CD4-positive, alpha-beta T cell (primary cell): ENCODE measurements at regions not wholly inside any gene's neighbourhood (a gene's known extent, or its start where the extent isn't known, plus 50 kb on each side); places are given as distances from the start of the nearest gene placed in this dataset.

Experiments
- ATAC-seq: fragments of 200-7000 bp; cut with Tn5 transposase; one replicate; pipeline ENCODE4 v1.10.0; 2022; ENCODE audit warnings: mild to moderate bottlenecking; ENCODE audit not compliant: poor library complexity
- CTCF ChIA-PET: fragments of 350-600 bp; sonication (Branson Sonifier 250); formaldehyde crosslinking; loops from one replicate; lab custom pipeline; 2021; ENCODE audit warnings: antibody characterized with exemption, inconsistent platforms; lab: Charles Lee
- POLR2A ChIA-PET: fragments of 350-600 bp; sonication (Branson Sonifier 250); formaldehyde crosslinking; loops from one replicate; lab custom pipeline; 2021; ENCODE audit warnings: antibody characterized with exemption, inconsistent platforms; lab: Charles Lee
- DNase-seq, 14 experiments: peaks; one replicate each; pipeline ENCODE4 v3.0.0-alpha.2; 2013 to 2020; ENCODE audit warnings: mixed read lengths in 2 of 14
- H3K27ac ChIP-seq, 2 donors: one replicate each; pipeline versions ENCODE4 v1.5.1 to v1.7.0; 2013; ENCODE audit warnings: low read length in 2 of 2, low read depth in 1 of 2, mild to moderate bottlenecking in 1 of 2
- H3K27me3 ChIP-seq, 2 experiments: 1 replicate in 1 of 2; 2 replicates in 1 of 2; pipeline versions ENCODE4 v1.6.1 to v1.7.0; 2013; ENCODE audit warnings: low read length in 2 of 2, control low read depth in 1 of 2, mild to moderate bottlenecking in 1 of 2, moderate library complexity in 1 of 2; ENCODE audit not compliant: insufficient read depth in 2 of 2, control insufficient read depth in 1 of 2
- H3K36me3 ChIP-seq: one replicate; pipeline ENCODE4 v1.6.1; 2013; ENCODE audit warnings: low read length, control low read depth; ENCODE audit not compliant: insufficient read depth
- H3K4me1 ChIP-seq: one replicate; pipeline ENCODE4 v1.6.1; 2013; ENCODE audit warnings: low read length, control low read depth; ENCODE audit not compliant: insufficient read depth
- H3K4me3 ChIP-seq: one replicate; pipeline ENCODE4 v1.5.1; 2013; ENCODE audit warnings: mild to moderate bottlenecking, low read length, moderate library complexity
- H3K9me3 ChIP-seq, 2 experiments: 1 replicate in 1 of 2; 2 replicates in 1 of 2; pipeline versions ENCODE4 v1.6.1 to v1.7.0; 2013; ENCODE audit warnings: low read length in 2 of 2, mild to moderate bottlenecking in 2 of 2, control low read depth in 1 of 2, moderate library complexity in 1 of 2; ENCODE audit not compliant: control insufficient read depth in 1 of 2, insufficient read depth in 1 of 2
- H3K27ac Mint-ChIP-seq: one replicate; pipeline ENCODE4 v1.8.0; 2020; ENCODE audit warnings: mixed read lengths
- H3K27me3 Mint-ChIP-seq: one replicate; pipeline ENCODE4 v1.8.0; 2021; ENCODE audit warnings: mixed read lengths
- H3K36me3 Mint-ChIP-seq: one replicate; pipeline ENCODE4 v1.8.0; 2021; ENCODE audit warnings: low read depth, mixed read lengths
- H3K4me1 Mint-ChIP-seq: one replicate; pipeline ENCODE4 v1.8.0; 2021; ENCODE audit warnings: low read depth, mixed read lengths
- H3K4me3 Mint-ChIP-seq: one replicate; pipeline ENCODE4 v1.8.0; 2020; ENCODE audit warnings: mild to moderate bottlenecking, mixed read lengths
- H3K9me3 Mint-ChIP-seq: one replicate; pipeline ENCODE4 v1.8.0; 2020; ENCODE audit warnings: mixed read lengths
- intact Hi-C, 2 experiments: fragments of 100-400 bp; cut with DNase I in 1 of 2; cut with micrococcal nuclease in 1 of 2; formaldehyde crosslinking; loops; one replicate each; pipeline versions ENCODE4 v1.15.1 to v1.9.0; 2023 to 2025; cut with DNase I, micrococcal nuclease
- TF ChIP-seq, protein P1 (sequence below): fragments of 200-600 bp; IDR thresholded peaks from one replicate; pipeline ENCODE4 v1.8.0; 2022; ENCODE audit warnings: antibody characterized with exemption, mild to moderate bottlenecking

DNA sequence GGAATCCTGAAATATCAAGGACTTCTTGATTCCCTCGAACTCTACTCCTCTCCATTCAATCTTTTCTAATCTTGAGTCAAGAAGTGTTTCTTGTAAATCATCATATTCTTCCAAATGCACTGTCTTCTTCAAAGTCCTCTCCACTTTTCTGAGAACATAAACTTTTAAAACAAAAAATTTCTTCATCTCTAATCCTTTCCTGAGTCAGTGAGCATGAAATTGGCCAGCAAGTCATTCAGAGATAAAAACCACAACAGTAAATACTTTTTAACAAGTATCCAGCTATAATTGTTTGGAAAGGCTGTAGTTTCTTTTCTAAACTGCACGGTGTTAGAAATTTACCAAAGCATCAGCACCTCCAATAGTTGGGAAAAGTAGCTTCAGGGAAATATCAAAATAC is 312.6 kb upstream of the GALNT5 start:
- Mint-ChIP-seq H3K4me1 (no peaks in the 10 kb centered on the region), H3K27me3 (no peaks in the 10 kb centered on the region), H3K9me3 (no peaks in the 10 kb centered on the region), H3K4me3 (no peak overlapping the region), H3K27ac (no peak overlapping the region), H3K36me3 (no peaks in the 10 kb centered on the region)
- ChIA-PET CTCF (no interaction called here), POLR2A (no interaction called here)
- Histone ChIP-seq H3K4me1 (no peaks in the 10 kb centered on the region), H3K9me3 (no peaks in the 10 kb centered on the region), H3K4me3 (no peak overlapping the region), H3K27ac (no peak overlapping the region), H3K27me3 (no peaks in the 10 kb centered on the region), H3K36me3 (no peaks in the 10 kb centered on the region)
- TF ChIP-seq, protein P1, sequence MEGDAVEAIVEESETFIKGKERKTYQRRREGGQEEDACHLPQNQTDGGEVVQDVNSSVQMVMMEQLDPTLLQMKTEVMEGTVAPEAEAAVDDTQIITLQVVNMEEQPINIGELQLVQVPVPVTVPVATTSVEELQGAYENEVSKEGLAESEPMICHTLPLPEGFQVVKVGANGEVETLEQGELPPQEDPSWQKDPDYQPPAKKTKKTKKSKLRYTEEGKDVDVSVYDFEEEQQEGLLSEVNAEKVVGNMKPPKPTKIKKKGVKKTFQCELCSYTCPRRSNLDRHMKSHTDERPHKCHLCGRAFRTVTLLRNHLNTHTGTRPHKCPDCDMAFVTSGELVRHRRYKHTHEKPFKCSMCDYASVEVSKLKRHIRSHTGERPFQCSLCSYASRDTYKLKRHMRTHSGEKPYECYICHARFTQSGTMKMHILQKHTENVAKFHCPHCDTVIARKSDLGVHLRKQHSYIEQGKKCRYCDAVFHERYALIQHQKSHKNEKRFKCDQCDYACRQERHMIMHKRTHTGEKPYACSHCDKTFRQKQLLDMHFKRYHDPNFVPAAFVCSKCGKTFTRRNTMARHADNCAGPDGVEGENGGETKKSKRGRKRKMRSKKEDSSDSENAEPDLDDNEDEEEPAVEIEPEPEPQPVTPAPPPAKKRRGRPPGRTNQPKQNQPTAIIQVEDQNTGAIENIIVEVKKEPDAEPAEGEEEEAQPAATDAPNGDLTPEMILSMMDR: no peak
- intact Hi-C loops: no loop called here
- no peak for DNase-seq
- no peak for ATAC-seq

DNA sequence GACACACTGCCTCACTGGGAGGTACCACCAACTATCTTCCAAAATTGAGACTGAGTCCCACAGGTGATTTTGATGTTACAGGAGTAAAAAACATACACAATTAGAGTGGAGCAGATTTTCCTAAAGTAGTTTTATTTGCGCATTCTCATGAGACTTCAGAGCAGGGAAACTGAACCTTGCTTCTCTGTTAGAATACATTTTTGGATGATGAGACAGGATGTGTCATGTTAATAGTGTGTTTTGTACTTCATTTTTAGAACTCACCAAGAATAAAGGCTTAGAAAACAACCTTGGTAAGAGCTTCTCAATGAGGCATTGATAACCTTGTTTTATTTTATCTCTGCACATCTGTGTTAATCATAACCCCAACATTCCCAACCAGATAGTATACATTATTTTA is 310.2 kb upstream of the GALNT5 start:
- TF ChIP-seq, protein P1: no peak
- no peak for DNase-seq
- Mint-ChIP-seq H3K27ac (no peak overlapping the region), H3K4me3 (no peak overlapping the region), H3K9me3 (no peaks in the 10 kb centered on the region), H3K27me3 (no peaks in the 10 kb centered on the region), H3K4me1 (no peaks in the 10 kb centered on the region), H3K36me3 (no peaks in the 10 kb centered on the region)
- no peak for ATAC-seq
- Histone ChIP-seq H3K4me1 (no peaks in the 10 kb centered on the region), H3K27ac (no peak overlapping the region), H3K4me3 (no peak overlapping the region), H3K27me3 (no peaks in the 10 kb centered on the region), H3K36me3 (no peaks in the 10 kb centered on the region), H3K9me3 (no peaks in the 10 kb centered on the region)
- ChIA-PET CTCF (no interaction called here), POLR2A (no interaction called here)
- intact Hi-C loops: no loop called here

- H3K36me3 Mint-ChIP-seq: no peaks in the 10 kb centered on the region
- DNase-seq (no peak), ATAC-seq (no peak)
- H3K4me3 ChIP-seq: no peak overlapping the region
- intact Hi-C loops: no loop called here
- H3K27me3 ChIP-seq: no peaks in the 10 kb centered on the region
- H3K27ac ChIP-seq: no peak overlapping the region
- H3K27ac Mint-ChIP-seq: no peak overlapping the region
- H3K9me3 Mint-ChIP-seq: peaks cover 8% of the 10 kb centered on the region
- ChIA-PET POLR2A (no interaction called here), CTCF (no interaction called here)
- peaks cover 4 to 16% of the 10 kb centered on the region in 2 experiments for H3K9me3 ChIP-seq
- H3K27me3 Mint-ChIP-seq: no peaks in the 10 kb centered on the region
- no peaks in the 10 kb centered on the region for H3K4me1 Mint-ChIP-seq
- H3K4me3 Mint-ChIP-seq: no peak overlapping the region
- H3K36me3 ChIP-seq: no peaks in the 10 kb centered on the region
- TF ChIP-seq, protein P1: no peak
- no peaks in the 10 kb centered on the region for H3K4me1 ChIP-seq
Observed at GRCh38 chr2:156955701-156956100, 301.8 kb upstream of the GALNT5 start.
